HAP-1 (cell line): ENCODE measurements at regions not wholly inside any gene's neighbourhood (a gene's known extent, or its start where the extent isn't known, plus 50 kb on each side); places are given as distances from the start of the nearest gene placed in this dataset.
A peak's percentile ranks its signal among the peaks of the same experiment; 100 is the strongest.
"Not testable (repeated sequence)": the region's sequence is repeated elsewhere in the genome, so short reads cannot be mapped to it uniquely, and the experiment has no call there.

Experiments used
- DNase-seq, 2 experiments: peaks; one replicate each; pipeline ENCODE4 v3.0.0-alpha.2; 2016 to 2020; ENCODE audit warnings: low spot score in 2 of 2
- H3K27me3 ChIP-seq: fragments of 250-450 bp; sonication (Bioruptor Pico); 2 replicates; pipeline ENCODE4 v1.5.1; 2020; ENCODE audit warnings: low read depth, mild to moderate bottlenecking, moderate library complexity
- H3K36me3 ChIP-seq: fragments of 250-450 bp; sonication (Bioruptor Pico); replicated peaks from 2 replicates; pipeline ENCODE4 v1.5.1; 2020; ENCODE audit warnings: mild to moderate bottlenecking
- H3K4me1 ChIP-seq: fragments of 250-450 bp; sonication (Bioruptor Pico); 2 replicates; pipeline ENCODE4 v1.5.1; 2020; ENCODE audit warnings: mild to moderate bottlenecking
- H3K4me3 ChIP-seq: fragments of 250-450 bp; sonication (Bioruptor Pico); 2 replicates; pipeline ENCODE4 v1.5.1; 2020; ENCODE audit warnings: mild to moderate bottlenecking, moderate library complexity
- H3K9me3 ChIP-seq: fragments of 250-450 bp; sonication (Bioruptor Pico); 2 replicates; pipeline ENCODE4 v1.5.1; 2020; ENCODE audit warnings: mild to moderate bottlenecking, moderate library complexity
- in situ Hi-C: fragments of 300-500 bp; cut with MboI; formaldehyde crosslinking; loops from 3 replicates; pipeline ENCODE4 v1.14.3; 2020; ENCODE audit warnings: low sequenced_read_pairs, inconsistent platforms, mixed read lengths

DNA sequence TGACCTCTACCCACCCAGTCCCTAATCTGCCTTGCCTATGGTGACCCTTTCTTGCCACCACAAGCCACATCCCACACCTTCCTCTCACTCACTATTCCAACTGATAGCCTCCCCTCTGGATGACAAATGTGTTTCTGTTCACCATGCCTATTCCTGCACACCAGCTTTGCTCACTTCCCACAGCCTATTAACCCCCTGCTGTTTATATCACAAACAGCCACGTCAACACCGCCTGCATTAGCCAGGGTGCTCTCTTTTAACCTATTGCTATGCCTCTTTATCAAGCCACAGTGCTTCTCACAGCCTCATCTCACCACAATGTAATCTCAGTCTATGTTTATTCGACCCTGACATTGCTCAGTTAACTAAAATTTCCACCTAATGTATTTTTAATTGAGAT lies 271.8 kb downstream of the SUCLG1 start:
- Histone ChIP-seq H3K36me3 (no peaks in the 10 kb centered on the region), H3K4me3 (no peak overlapping the region), H3K4me1 (no peaks in the 10 kb centered on the region), H3K27me3 (no peaks in the 10 kb centered on the region), H3K9me3 (no peaks in the 10 kb centered on the region)
- in situ Hi-C loops, result no loop called here
- DNase-seq, result no peak

DNA sequence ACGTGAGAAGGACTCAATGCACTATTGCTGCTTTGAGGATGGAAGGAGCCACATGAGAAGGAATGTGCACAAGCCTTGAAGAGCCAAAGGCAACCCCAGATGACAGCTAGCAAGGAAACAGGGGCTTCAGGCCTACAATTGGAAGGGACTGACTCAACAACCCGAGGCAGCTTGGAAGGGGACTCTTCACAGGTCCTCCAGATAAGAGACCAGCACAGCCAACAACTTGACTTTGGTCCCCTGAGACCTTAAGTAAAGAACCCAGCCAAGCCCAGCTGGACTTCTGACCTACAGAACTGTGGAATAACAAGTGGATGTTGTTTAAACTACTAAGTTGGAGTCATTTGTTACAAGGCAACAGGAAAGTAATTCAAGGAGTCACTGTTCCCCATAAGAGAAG lies 277.2 kb downstream of the SUCLG1 start:
- no peaks in the 10 kb centered on the region for H3K36me3 ChIP-seq
- H3K27me3 ChIP-seq, result no peaks in the 10 kb centered on the region
- H3K9me3 ChIP-seq, result no peaks in the 10 kb centered on the region
- no peaks in the 10 kb centered on the region for H3K4me1 ChIP-seq
- H3K4me3 ChIP-seq, result no peak overlapping the region
- in situ Hi-C loops, result no loop called here
- DNase-seq, result no peak

DNA sequence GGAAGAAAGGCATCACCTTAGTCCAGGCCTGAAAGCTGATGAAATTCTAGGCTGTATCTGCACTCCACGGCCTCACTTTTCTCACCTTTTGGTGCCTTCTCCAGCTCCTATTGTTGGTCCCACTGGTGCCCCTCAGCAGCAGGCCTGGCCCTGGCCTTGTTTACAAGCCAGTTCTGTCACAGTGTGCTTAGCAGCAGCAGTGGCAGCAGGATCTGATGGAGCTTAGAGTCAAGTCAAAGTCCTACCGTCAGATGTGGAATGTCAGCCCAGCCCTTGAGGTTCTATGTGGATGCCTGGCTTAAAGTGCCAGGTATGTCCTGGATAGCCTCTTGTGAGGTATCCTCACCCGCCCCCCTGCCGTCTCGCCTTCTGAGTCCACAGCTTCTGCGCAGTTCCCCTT lies 281.3 kb downstream of the SUCLG1 start:
- H3K4me3 ChIP-seq, result no peak overlapping the region
- H3K9me3 ChIP-seq, result no peaks in the 10 kb centered on the region
- H3K36me3 ChIP-seq, result no peaks in the 10 kb centered on the region
- no peak for DNase-seq
- in situ Hi-C loops, result no loop called here
- H3K4me1 ChIP-seq, result no peaks in the 10 kb centered on the region
- no peaks in the 10 kb centered on the region for H3K27me3 ChIP-seq

DNA sequence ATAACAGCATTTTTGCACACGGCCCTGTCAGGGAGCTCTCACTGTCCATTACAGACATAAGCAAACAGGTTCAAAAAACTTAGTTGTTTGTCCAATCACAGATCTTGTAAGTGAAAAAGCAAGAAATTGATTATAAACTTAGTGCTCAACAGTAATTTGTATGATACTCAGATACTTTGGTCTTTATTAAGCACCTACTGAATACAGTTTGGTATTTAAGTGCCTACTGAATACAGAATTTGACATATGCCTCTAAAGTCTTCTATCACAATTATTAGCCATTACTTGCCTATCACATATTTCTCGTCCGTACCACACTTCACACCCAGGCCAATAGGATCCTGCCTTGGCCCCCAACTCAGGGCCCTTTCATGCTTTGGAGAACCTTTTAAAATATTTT lies 283.1 kb downstream of the SUCLG1 start:
- no peak overlapping the region for H3K4me3 ChIP-seq
- H3K4me1 ChIP-seq, result no peaks in the 10 kb centered on the region
- H3K27me3 ChIP-seq, result no peaks in the 10 kb centered on the region
- DNase-seq, result no peak
- no peaks in the 10 kb centered on the region for H3K36me3 ChIP-seq
- no peaks in the 10 kb centered on the region for H3K9me3 ChIP-seq
- in situ Hi-C loops, result no loop called here

DNA sequence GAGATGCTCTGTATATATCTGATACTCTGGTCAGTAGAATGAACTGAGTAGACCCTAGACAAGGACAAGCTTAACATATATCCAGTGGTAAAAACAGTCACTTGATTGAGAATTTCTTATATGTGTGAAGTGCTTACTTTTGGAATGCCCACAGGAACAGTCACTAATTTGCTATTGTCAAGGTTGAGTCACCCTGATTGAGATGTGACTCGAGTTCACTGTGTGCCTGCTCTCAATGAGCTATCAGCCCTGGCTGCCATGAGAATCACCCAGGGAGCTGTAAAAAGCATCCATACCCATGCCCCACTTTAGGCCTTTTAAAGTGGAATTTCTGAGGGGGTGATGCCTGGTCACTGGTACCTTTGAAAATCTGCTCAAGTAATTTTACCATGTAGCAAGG lies 283.7 kb downstream of the SUCLG1 start:
- Histone ChIP-seq H3K27me3 (no peaks in the 10 kb centered on the region), H3K36me3 (no peaks in the 10 kb centered on the region), H3K9me3 (no peaks in the 10 kb centered on the region), H3K4me3 (no peak overlapping the region), H3K4me1 (no peaks in the 10 kb centered on the region)
- in situ Hi-C loops, result no loop called here
- no peak for DNase-seq

DNA sequence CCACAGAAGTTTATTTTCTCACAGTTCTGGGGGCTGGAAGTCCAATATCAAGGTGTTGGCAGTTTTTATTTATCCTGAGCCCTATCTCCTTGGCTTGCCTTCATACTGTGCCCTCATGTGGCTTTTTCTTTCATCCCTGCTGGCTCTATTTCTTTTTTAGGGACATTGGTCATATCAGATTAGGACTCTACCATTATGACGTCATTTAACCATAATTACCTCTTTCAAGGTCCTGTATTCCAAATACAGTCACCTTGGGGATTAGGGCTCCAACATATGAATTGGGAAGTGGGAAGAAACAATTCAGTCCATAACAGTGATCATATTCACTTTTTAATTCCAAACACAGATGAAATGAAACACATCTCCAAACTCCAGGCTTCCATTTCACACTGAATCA lies 286.0 kb downstream of the SUCLG1 start:
- no peaks in the 10 kb centered on the region for H3K36me3 ChIP-seq
- in situ Hi-C loops, result no loop called here
- no peak overlapping the region for H3K4me3 ChIP-seq
- H3K9me3 ChIP-seq, result no peaks in the 10 kb centered on the region
- peaks cover 2% of the 10 kb centered on the region for H3K4me1 ChIP-seq
- no peaks in the 10 kb centered on the region for H3K27me3 ChIP-seq
- DNase-seq, result no peak

DNA sequence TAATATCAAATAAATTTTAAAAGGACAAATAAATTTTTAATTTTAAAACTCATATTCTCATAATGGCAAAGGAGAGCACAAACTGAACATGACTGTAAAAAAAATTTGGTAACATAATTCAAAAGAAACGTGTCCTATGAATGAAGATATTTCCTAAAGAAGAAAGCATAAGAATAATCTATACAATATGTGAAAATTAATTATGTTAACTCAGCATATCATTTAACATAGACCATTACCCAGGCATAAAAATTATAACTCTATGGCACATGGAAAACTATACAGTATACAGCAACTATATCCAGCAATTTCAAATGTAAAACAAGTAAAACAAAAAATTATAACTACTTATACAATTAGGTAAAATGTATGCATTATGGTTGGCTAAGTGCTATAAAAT lies 288.1 kb downstream of the SUCLG1 start:
- H3K9me3 ChIP-seq, result no peaks in the 10 kb centered on the region
- H3K4me3 ChIP-seq, result no peak overlapping the region
- no peaks in the 10 kb centered on the region for H3K27me3 ChIP-seq
- no peaks in the 10 kb centered on the region for H3K36me3 ChIP-seq
- DNase-seq, result no peak
- peaks cover 3% of the 10 kb centered on the region for H3K4me1 ChIP-seq
- in situ Hi-C loops, result no loop called here

DNA sequence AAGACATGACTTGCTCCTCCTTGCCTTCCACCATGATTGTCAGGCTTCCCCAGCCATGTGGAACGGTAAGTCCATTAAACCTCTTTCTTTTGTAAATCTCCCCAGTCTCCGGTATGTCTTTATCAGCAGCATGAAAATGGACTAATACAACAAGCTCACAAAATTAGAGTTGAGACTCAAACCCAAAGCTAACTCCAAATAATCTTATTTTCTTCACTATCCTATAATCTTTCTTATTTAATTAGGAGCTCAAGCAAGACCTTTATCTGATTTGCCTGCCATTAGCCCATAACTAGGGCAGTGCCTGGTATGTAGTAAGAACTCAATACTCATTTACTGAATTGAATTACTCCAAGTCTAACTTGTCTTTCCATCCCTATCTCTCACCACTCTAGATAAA lies 289.2 kb downstream of the SUCLG1 start:
- Histone ChIP-seq H3K36me3 (no peaks in the 10 kb centered on the region), H3K4me1 (peaks cover 3% of the 10 kb centered on the region), H3K27me3 (no peaks in the 10 kb centered on the region), H3K9me3 (no peaks in the 10 kb centered on the region), H3K4me3 (no peak overlapping the region)
- DNase-seq, result no peak
- in situ Hi-C loops, result no loop called here

DNA sequence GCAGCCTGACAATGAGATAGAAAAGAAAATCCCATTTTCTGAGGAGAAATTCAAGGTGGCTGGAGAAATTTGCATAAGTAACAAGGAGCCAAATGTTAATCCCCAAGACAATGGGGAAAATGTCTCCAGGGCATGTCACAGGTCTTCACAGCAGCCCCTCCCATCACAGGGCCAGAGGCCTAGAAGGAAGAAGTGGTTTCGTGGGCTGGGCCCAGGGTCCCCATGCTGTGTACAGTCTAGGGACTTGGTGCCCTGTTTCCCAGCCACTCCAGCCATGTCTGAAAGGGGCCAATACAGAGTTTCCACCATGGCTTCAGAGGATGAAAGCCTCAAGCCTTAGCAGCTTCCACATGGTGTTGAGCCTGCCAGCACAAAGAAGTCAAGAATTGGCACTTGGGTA lies 290.5 kb downstream of the SUCLG1 start:
- peak in 1 of 2 experiments; percentile 39 for DNase-seq
- H3K27me3 ChIP-seq, H3K36me3 ChIP-seq, H3K4me3 ChIP-seq, in situ Hi-C loops, H3K9me3 ChIP-seq, H3K4me1 ChIP-seq: not testable (repeated sequence)

DNA sequence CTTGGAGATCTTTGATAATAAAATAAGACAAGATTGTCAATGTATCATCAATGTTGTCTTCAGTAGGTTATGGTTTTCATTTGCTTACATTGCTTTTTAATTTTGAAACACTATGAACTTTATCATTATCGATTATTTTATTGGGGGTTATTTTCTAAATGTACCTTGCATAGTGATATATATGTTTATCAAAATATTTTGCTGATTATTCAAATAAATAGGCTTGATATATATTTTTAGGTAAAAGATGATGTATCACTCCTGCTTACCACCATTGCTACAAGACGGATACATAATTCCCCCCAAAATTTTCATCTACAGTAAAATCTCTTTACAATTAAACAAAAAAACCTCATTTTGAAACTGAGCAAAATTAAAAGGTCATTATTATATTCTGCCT lies 293.8 kb downstream of the SUCLG1 start:
- Histone ChIP-seq H3K4me3 (no peak overlapping the region), H3K4me1 (peaks cover 3% of the 10 kb centered on the region), H3K27me3 (no peaks in the 10 kb centered on the region), H3K36me3 (no peaks in the 10 kb centered on the region), H3K9me3 (no peaks in the 10 kb centered on the region)
- in situ Hi-C loops, result no loop called here
- DNase-seq, result no peak

DNA sequence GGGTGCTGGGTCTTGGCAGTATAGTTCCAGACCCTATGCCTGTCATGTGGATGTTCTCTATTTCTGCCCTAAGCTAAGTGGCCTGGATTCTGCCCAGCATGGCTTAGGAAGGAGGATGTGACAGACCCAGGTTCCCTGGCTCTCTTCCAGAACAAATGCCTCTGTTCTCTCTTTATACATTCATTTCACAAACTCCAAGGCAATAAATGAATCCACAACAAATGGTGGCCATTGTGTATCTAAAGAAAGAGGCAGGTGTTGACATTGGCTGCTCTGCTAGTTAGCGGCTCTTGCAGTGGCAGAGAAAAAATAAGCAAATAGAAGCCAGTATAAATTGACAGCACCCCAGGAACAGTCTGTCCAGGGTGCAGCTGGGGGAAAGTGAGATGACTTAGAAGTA lies 298.6 kb downstream of the SUCLG1 start:
- in situ Hi-C loops, result no loop called here
- H3K4me3 ChIP-seq, result no peak overlapping the region
- H3K4me1 ChIP-seq, result no peaks in the 10 kb centered on the region
- H3K36me3 ChIP-seq, result no peaks in the 10 kb centered on the region
- H3K9me3 ChIP-seq, result no peaks in the 10 kb centered on the region
- no peak for DNase-seq
- H3K27me3 ChIP-seq, result no peaks in the 10 kb centered on the region

DNA sequence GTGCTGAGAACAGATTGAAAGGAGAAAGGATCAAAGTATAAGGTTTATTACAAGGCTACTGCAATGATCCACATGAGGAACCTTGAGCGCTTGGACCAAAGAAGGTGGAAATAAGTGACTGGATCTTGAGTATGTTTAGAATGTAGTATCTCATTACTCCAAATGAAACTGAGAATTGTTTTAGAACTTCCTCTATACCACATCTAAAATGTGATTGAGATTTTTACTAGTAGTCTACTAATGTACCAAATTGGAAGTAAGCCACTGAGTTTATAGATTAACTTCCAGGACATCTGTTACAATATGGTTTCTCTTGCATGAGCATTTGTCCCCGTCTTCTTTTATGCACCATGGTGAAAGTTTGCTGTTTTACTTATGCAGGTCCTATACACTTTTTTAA lies 300.5 kb downstream of the SUCLG1 start:
- Histone ChIP-seq H3K4me3 (no peak overlapping the region), H3K9me3 (no peaks in the 10 kb centered on the region), H3K4me1 (no peaks in the 10 kb centered on the region), H3K27me3 (no peaks in the 10 kb centered on the region), H3K36me3 (no peaks in the 10 kb centered on the region)
- no peak for DNase-seq
- in situ Hi-C loops, result no loop called here

DNA sequence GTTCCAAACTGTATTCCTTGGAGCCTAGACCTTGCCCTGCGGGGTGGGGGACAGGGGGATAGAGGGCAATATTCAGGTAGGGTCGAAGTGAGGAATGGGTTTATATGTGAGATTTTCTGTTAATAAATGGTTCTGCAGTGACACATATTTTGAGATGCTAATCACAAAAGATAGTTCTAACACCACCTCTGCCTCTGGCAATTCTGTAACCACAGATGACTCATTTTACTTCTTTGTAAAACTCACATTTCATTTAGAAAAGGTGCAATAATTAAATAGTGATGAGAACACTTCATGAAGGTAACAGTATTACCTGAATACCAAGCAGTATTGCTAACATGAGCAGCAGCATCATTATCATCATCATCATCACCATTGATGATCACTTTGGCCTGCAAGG lies 306.6 kb downstream of the SUCLG1 start:
- in situ Hi-C loops, result no loop called here
- Histone ChIP-seq H3K9me3 (no peaks in the 10 kb centered on the region), H3K36me3 (no peaks in the 10 kb centered on the region), H3K4me1 (no peaks in the 10 kb centered on the region), H3K4me3 (no peak overlapping the region), H3K27me3 (no peaks in the 10 kb centered on the region)
- no peak for DNase-seq

DNA sequence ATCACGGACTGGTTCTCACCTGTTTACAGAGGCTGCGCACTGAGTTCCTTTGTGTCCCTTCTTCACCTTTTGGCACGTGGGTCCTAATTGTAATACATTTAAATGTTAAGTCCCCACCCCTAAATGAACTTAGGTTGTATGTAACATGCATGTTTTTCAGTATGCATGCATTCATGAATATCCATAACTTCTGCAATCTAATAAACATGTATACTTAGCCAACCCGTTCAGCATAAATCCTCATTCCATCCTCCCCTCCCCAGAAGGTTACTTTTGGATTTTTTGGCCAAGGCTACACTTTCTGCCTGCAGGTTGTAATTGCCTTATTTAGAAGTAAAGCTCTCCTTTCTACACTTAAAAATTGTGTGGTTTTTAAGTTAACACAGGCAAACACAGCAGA lies 314.7 kb downstream of the SUCLG1 start:
- no peaks in the 10 kb centered on the region for H3K27me3 ChIP-seq
- H3K4me3 ChIP-seq, result no peak overlapping the region
- H3K36me3 ChIP-seq, result no peaks in the 10 kb centered on the region
- in situ Hi-C loops, result no loop called here
- DNase-seq, result no peak
- no peaks in the 10 kb centered on the region for H3K4me1 ChIP-seq
- no peaks in the 10 kb centered on the region for H3K9me3 ChIP-seq

DNA sequence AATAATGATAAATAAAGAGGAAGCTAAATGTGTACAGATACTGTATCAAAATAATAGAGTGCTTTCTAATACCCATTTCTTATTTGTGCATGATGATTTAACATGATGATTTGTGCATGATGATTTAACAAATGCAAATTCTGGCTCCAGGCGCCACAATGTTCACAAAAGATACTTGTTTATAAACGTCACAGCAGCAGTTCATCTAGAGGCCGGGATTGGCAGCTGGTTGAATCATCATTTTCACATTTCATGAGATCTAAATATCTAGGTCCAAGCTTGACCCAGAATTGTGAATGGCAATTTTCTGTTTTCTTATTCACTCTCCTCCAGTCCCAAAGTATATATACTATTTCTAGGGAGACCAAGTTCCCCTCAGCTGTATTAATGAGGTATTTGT lies 322.0 kb downstream of the SUCLG1 start:
- DNase-seq, result no peak
- Histone ChIP-seq H3K27me3 (no peaks in the 10 kb centered on the region), H3K4me1 (no peaks in the 10 kb centered on the region), H3K4me3 (no peak overlapping the region), H3K9me3 (no peaks in the 10 kb centered on the region), H3K36me3 (no peaks in the 10 kb centered on the region)
- in situ Hi-C loops, result no loop called here
